HCT116 (cell line): ENCODE measurements at regions not wholly inside any gene's neighbourhood (a gene's known extent, or its start where the extent isn't known, plus 50 kb on each side); places are given as distances from the start of the nearest gene placed in this dataset.

Experiments
- CEBPB ChIP-seq: IDR thresholded peaks from 2 replicates; pipeline ENCODE4 v1.6.1; 2012; ENCODE audit warnings: low read depth
- CTCF ChIP-seq, 3 experiments: fragments of 200-600 bp in 1 of 3; sonication (generic) in 1 of 3; IDR thresholded peaks in 2 of 3; conservative IDR thresholded peaks in 1 of 3; 2 replicates each; pipeline ENCODE4 v1.5.1; 2012 to 2017; ENCODE audit warnings: low read depth in 2 of 3, low read length in 2 of 3, antibody characterized with exemption in 1 of 3, borderline replicate concordance in 1 of 3, control low read depth in 1 of 3, mild to moderate bottlenecking in 1 of 3, mixed read lengths in 1 of 3, mixed run types in 1 of 3, moderate library complexity in 1 of 3; ENCODE audit not compliant: insufficient read depth in 1 of 3
- EGR1 ChIP-seq: IDR thresholded peaks from 2 replicates; pipeline ENCODE4 v1.6.1; 2012; ENCODE audit warnings: low read depth
- EZH2 ChIP-seq: fragments of 200-600 bp; sonication (generic); IDR thresholded peaks from 2 replicates; pipeline ENCODE4 v1.6.1; 2017; ENCODE audit warnings: antibody characterized with exemption, mixed run types
- FOSL1 ChIP-seq: IDR thresholded peaks from 2 replicates; pipeline ENCODE4 v1.6.1; 2012; ENCODE audit warnings: low read depth
- POLR2AphosphoS5 ChIP-seq: IDR thresholded peaks from 2 replicates; pipeline ENCODE4 v1.6.1; 2011; ENCODE audit warnings: mild to moderate bottlenecking, low read depth, low read length, moderate library complexity
- RAD21 ChIP-seq: IDR thresholded peaks from 2 replicates; pipeline ENCODE4 v1.6.1; 2012; ENCODE audit warnings: low read depth, mild to moderate bottlenecking
- TCF7L2 ChIP-seq: IDR thresholded peaks from 2 replicates; pipeline ENCODE4 v1.7.0; 2011; ENCODE audit warnings: borderline replicate concordance, inconsistent platforms; ENCODE audit not compliant: insufficient read depth, insufficient read length; ENCODE audit errors: extremely low read depth
- ZBTB33 ChIP-seq: IDR thresholded peaks from 2 replicates; pipeline ENCODE4 v1.6.1; 2011; ENCODE audit warnings: mild to moderate bottlenecking, low read length, moderate library complexity; ENCODE audit not compliant: insufficient replicate concordance; ENCODE audit errors: extremely low read depth

- TF ChIP-seq EZH2 (no peak), FOSL1 (no peak), CEBPB (no peak), ZBTB33 (no peak), CTCF (IDR thresholded peaks at IDR 0.05 in 2 of 3, conservative IDR thresholded peaks at IDR 0.05 in 1 of 3; ENCODE audit: borderline replicate concordance in 1 of 3, insufficient read depth in 1 of 3, low read depth in 2 of 3, low read length in 2 of 3) (no peak), POLR2AphosphoS5 (no peak), TCF7L2 (no peak), EGR1 (no peak), RAD21 (no peak)
Observed at GRCh38 chr2:120531365-120531764, 185.4 kb downstream of the INHBB start.
